ENCODE measurements at regions not wholly inside any gene's neighbourhood (a gene's known extent, or its start where the extent isn't known, plus 50 kb on each side); places are given as distances from the start of the nearest gene placed in this dataset.

- DNase-seq (ENCODE audit: low read depth), result no peak
- TF ChIP-seq CTCF (IDR thresholded peaks at IDR 0.05; ENCODE audit: low read depth, low read length, missing control alignments), result no peak
- H3K4me3 ChIP-seq (ENCODE audit: low read depth, low read length), result no peak overlapping the region
Observed at GRCh38 chr3:78424656-78425055, 1343.1 kb downstream of the ROBO1 start.

GRCh38 chr3:78426454-78426853 lies 1341.3 kb downstream of the ROBO1 start:
- H3K4me3 ChIP-seq (ENCODE audit: low read depth, low read length), result no peak overlapping the region
- no peak for TF ChIP-seq CTCF (IDR thresholded peaks at IDR 0.05; ENCODE audit: low read depth, low read length, missing control alignments)
- DNase-seq (ENCODE audit: low read depth), result no peak

GRCh38 chr3:78427303-78427702 lies 1340.5 kb downstream of the ROBO1 start:
- DNase-seq (ENCODE audit: low read depth), result no peak
- H3K4me3 ChIP-seq (ENCODE audit: low read depth, low read length), result no peak overlapping the region
- TF ChIP-seq CTCF (IDR thresholded peaks at IDR 0.05; ENCODE audit: low read depth, low read length, missing control alignments), result no peak

- no peak overlapping the region for H3K4me3 ChIP-seq (ENCODE audit: low read depth, low read length)
- TF ChIP-seq CTCF (IDR thresholded peaks at IDR 0.05; ENCODE audit: low read depth, low read length, missing control alignments), result no peak
- no peak for DNase-seq (ENCODE audit: low read depth)
Observed at GRCh38 chr3:78430741-78431140, 1337.1 kb downstream of the ROBO1 start.

- no peak for TF ChIP-seq CTCF (IDR thresholded peaks at IDR 0.05; ENCODE audit: low read depth, low read length, missing control alignments)
- no peak for DNase-seq (ENCODE audit: low read depth)
- H3K4me3 ChIP-seq (ENCODE audit: low read depth, low read length), result no peak overlapping the region
Observed at GRCh38 chr3:78434801-78435200, 1333.0 kb downstream of the ROBO1 start.

GRCh38 chr3:78455166-78455565 lies 1312.6 kb downstream of the ROBO1 start:
- DNase-seq (ENCODE audit: low read depth), result no peak
- no peak for TF ChIP-seq CTCF (IDR thresholded peaks at IDR 0.05; ENCODE audit: low read depth, low read length, missing control alignments)
- no peak overlapping the region for H3K4me3 ChIP-seq (ENCODE audit: low read depth, low read length)

GRCh38 chr3:78455712-78456433 lies 1311.9 kb downstream of the ROBO1 start:
- TF ChIP-seq CTCF (IDR thresholded peaks at IDR 0.05; ENCODE audit: low read depth, low read length, missing control alignments), result no peak
- no peak overlapping the region for H3K4me3 ChIP-seq (ENCODE audit: low read depth, low read length)
- DNase-seq (ENCODE audit: low read depth), result no peak

Data from GM12864 (cell line).